Gastroesophageal sphincter (tissue), 3 donors: ENCODE measurements at regions not wholly inside any gene's neighbourhood (a gene's known extent, or its start where the extent isn't known, plus 50 kb on each side); places are given as distances from the start of the nearest gene placed in this dataset.

Experiments
- CTCF ChIP-seq, 4 experiments: fragments of 200-600 bp in 2 of 4; fragments of 450-650 bp in 2 of 4; sonication (generic) in 1 of 4; IDR thresholded peaks; one replicate each; pipeline ENCODE4 v1.5.1; 2017 to 2019; ENCODE audit warnings: antibody characterized with exemption in 4 of 4, mild to moderate bottlenecking in 2 of 4, moderate library complexity in 2 of 4
- POLR2A ChIP-seq, 2 donors: fragments of 450-650 bp; IDR thresholded peaks; one replicate each; pipeline ENCODE4 v1.6.1; 2017; ENCODE audit warnings: antibody characterized with exemption in 2 of 2, mild to moderate bottlenecking in 2 of 2, moderate library complexity in 1 of 2

GRCh38 chr3:94272016-94272415, 209.2 kb downstream of the NSUN3 start:
- TF ChIP-seq CTCF (IDR thresholded peaks at IDR 0.05) = no peak
- no peak for TF ChIP-seq POLR2A (IDR thresholded peaks at IDR 0.05)
